HG02588 (cell line): ENCODE measurements at regions not wholly inside any gene's neighbourhood (a gene's known extent, or its start where the extent isn't known, plus 50 kb on each side); places are given as distances from the start of the nearest gene placed in this dataset.
"Not testable (repeated sequence)": the region's sequence is repeated elsewhere in the genome, so short reads cannot be mapped to it uniquely, and the experiment has no call there.

Source experiments
- ATAC-seq: cut with Tn5 transposase; IDR thresholded peaks from one replicate; pipeline ENCODE4 v1.9.1; 2021; ENCODE audit warnings: mild to moderate bottlenecking, moderate library complexity; ENCODE audit not compliant: unreplicated experiment

DNA sequence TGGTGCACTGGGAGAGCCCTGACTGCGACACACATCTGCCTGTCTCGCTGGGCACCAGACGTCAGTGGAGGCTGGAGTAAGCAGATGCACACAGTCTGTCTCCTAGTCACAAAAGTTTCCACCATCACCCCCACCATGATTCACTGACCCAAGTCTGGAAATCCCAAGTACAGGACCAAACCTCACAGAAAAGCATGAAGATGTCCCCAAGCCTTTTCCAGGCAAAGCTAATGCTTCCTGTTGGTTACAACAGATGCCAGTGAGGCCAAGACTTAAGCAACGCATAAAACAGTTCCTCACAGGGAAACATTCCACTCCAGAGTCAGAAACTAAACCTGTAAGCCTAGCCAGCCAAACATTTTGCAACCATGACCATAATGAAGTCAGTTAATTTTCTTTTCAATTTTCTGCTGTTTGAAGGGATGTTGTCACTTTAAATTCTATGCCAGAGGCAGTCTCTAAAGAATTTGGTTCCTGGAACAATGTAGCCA, 259.3 kb upstream of the SLC30A5 start:
- ATAC-seq: no peak

DNA sequence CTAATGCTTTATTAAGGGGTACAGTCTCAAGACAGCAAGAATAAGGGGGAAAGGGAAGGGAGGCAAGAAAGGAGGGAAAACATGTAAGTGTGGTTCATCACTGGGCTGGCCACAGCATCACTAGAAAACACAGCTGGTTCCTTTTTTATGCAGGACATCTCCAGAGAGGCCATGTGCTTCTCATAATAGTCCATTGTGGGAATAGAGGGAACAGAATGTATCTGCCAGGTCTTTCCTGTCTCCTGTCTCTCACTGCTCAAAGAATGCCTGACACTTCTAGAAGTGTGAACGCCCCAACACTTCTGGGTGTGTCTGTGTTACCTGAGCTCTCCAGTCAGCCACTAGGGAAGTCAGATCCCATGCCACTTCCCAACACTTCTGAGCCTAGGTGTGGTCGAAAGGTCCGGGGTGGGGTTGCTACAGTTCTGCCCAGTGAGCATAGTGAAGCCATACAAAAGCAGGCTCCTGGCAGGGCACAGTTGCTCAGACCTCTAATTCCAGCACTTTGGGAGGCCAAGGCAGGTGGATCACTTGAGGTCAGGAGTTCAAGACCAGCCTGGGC, 255.6 kb upstream of the SLC30A5 start:
- ATAC-seq: no peak

GRCh38 chr5:68839019-68839552, 254.7 kb upstream of the SLC30A5 start:
- no peak for ATAC-seq

DNA sequence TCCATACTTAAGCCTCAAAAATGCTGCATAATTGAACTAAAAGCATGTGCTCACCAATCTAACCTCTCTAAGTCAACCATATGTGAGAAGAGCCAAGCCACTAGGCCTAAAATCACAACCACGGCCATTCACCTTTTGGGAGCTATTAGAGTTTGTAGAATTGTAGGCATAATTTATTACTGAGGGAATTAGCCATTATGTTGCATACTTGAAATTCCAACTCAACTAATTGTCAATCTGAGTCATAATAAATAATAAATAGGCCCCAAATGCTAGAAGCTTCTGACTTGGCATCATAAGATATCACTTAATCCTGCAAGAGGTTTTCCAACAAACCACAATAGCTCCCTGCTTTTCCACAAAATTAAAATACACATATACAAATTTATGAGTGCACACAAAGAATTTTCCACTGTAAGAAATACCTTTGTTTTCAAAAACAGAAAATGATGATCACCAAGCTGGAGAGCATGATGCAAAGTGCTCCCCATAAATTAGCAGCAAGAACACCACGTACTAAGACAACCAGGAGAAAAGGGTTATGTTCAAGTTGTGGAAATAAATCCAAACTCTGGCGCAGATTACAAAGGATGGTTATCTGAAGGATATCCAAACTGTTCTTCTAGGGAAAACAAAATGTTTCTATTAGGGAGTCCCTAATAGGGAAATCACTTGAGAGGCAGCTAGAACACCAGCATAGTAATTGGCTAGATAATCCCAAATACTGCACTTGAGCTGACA, 250.0 kb upstream of the SLC30A5 start:
- no peak for ATAC-seq

- no peak for ATAC-seq
Measured at GRCh38 chr5:68845131-68845530, 248.7 kb upstream of the SLC30A5 start.

DNA sequence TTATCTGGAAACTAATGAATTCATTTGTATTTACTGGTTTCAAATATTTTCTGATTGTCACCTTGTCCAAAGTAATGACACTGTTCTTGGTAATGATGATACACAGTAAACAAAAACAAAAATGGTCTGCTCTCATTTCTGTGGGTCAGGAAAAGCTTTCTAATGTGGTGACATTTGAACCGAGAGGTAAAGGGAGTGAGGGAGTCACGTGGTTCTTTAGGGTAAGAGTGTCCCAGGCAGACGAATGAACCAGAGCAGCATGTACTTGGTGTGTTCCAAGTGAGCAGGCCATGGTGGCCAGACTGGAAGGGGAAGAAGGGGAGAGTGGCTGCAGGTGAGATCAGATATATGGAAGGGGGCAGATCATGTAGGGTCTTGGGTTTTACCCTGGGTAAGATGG, 247.0 kb upstream of the SLC30A5 start:
- no peak for ATAC-seq

DNA sequence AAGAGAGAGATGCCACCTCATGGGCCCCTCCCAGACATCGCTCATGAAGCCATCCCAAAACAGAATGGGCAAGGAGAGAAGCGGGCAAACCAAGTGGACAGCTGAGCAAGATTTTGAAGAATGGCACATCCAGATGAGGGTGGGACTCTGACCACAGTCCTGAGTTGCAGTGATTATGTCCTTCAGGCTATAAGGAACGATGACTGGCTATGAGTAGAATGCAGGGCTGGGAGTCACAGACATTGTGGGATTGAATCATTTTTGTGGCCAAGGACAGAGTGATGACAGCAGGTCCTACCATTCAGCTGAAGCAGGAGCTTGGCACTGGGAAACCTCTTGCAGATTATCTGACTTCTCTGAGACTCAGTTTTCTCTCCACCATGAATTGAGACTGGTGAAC, 245.7 kb upstream of the SLC30A5 start:
- no peak for ATAC-seq

GRCh38 chr5:68849103-68849502, 244.7 kb upstream of the SLC30A5 start:
- ATAC-seq: no peak

- no peak for ATAC-seq
Measured at GRCh38 chr5:68849906-68850305, 243.9 kb upstream of the SLC30A5 start.

- no peak for ATAC-seq
Measured at GRCh38 chr5:68861099-68861498, 232.7 kb upstream of the SLC30A5 start.

DNA sequence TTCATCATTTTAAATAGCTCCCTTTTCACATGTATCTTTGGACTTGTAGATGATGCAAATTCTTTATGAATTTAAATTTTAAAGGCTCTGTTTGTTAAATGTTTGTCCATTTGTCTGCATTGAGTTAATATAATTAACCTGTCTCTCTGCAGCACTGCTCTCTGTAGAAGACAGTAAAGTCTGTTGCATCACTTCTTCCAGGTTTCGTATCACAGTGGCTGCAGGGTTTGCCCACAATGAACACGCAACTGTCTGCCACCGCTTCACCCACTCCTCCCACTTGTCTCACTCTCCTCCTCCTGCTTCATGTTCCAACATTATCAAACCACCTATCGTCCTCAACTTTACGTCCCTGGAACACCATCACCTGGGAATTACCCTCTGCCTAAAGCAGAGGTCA, 231.3 kb upstream of the SLC30A5 start:
- no peak for ATAC-seq

DNA sequence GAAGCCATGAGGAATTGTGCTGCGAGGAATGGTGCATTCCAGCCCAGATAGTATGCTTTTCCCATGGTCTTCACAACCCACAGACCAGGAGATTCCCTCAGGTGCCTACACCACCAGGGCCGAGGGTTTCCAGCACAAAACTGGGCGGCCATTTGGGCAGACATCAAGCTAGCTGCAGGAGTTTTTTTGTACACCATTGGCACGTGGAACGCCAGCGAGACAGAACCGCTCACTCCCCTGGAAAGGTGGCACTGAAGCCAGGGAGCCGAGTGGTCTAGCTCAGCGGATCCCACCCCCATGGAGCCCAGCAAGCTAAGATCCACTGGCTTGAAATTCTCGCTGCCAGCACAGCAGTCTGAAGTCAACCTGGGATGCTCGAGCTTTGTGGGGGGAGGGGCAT, 228.6 kb upstream of the SLC30A5 start:
- not testable (repeated sequence) for ATAC-seq

DNA sequence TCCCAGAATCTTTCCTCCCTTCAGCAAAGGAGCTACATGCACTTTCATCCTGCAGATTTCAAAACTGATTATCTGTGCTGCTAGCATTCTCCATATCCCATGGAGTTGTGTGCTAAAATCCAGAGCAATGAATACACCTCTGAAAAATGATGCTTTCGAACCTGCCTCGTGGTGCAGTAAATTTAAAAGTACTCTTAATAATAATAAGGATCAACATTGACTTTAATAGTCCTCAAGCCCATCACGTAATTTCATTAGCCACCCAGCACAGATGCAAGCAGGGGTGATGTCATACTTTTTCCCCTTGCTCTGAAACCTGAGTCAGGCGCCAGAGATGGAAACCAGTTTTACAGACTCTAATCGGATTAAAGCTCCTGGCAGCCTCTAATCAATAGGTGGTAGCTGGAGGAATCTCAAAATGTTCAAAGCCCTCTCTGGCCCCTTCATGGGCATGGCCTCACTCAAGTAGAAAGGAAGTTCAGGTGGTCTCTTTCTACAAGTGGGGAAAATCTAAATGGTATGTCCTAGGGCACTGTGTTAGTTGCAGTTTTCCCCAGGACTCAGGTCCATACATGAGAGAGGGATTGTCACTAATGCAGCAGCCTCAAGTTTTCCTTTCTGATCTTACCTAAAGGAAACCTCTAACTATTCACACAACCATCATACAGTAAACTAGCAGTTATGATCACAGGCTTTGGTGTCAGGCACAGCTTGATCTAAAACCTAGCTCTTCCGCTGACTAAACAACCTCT, 221.6 kb upstream of the SLC30A5 start:
- no peak for ATAC-seq

GRCh38 chr5:68873198-68873597, 220.6 kb upstream of the SLC30A5 start:
- no peak for ATAC-seq

DNA sequence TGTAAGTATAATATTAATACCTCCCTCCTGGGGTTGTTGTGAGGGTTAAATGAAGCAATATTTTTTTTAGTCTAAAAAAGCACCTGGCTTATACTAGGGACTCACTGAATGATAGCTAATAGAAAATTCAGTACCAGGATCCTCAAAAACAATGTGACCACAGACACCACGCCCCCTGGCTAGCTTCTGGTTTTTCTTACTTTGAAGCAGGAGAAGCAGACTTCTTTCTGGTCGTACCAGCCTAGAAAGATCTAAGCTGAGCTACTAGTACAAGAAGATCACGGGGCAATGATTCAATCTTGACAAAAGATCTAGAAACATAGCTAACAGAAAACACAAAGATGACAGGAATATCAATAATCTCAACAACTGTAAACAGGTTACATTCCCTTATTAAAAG, 218.5 kb upstream of the SLC30A5 start:
- ATAC-seq: no peak

GRCh38 chr5:68883436-68883835, 210.4 kb upstream of the SLC30A5 start:
- no peak for ATAC-seq

DNA sequence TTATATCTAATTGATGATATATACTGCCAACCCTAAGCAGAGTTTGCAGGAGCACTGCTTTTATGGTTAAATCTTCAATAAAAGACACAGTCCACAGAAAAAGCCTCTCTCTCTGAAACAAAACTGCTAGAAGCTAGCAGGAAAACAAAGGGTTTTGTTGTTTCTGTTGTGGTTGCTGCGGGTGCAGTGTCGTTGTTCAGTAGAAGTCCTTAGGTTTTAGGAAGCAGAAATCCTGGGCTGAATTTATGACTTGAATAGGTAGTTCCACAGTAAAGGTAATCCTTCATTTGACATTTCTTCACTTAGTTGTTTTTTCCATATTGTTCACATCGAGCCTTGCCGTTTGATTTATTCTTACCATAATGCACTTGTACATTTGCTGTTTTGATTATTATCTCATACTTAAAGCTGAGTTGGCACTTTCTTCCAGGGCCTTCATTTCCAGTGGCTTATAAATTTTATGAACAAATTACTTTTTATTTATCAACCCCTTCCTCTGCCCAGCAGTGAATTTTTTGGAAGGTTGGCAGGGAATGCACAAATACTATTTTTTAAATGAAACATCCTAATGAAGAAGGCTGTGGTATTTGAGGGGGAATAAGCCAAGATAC, 209.6 kb upstream of the SLC30A5 start:
- ATAC-seq: no peak

GRCh38 chr5:68884883-68885282, 208.9 kb upstream of the SLC30A5 start:
- ATAC-seq: no peak

GRCh38 chr5:68886814-68887213, 207.0 kb upstream of the SLC30A5 start:
- no peak for ATAC-seq

- peak; percentile 71 for ATAC-seq
Measured at GRCh38 chr5:68891718-68892117, 202.1 kb upstream of the SLC30A5 start.

- ATAC-seq: no peak
Measured at GRCh38 chr5:68894673-68895072, 199.1 kb upstream of the SLC30A5 start.
